ENCODE measurements at regions not wholly inside any gene's neighbourhood (a gene's known extent, or its start where the extent isn't known, plus 50 kb on each side); places are given as distances from the start of the nearest gene placed in this dataset.

- TF ChIP-seq NR2C2 (CRISPR knock-in tag; IDR thresholded peaks at IDR 0.05): no peak
- TF ChIP-seq, protein P1, sequence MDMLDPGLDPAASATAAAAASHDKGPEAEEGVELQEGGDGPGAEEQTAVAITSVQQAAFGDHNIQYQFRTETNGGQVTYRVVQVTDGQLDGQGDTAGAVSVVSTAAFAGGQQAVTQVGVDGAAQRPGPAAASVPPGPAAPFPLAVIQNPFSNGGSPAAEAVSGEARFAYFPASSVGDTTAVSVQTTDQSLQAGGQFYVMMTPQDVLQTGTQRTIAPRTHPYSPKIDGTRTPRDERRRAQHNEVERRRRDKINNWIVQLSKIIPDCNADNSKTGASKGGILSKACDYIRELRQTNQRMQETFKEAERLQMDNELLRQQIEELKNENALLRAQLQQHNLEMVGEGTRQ (CRISPR knock-in tag; IDR thresholded peaks at IDR 0.05): no peak
- TF ChIP-seq CTCF (IDR thresholded peaks at IDR 0.05): no peak
- TF ChIP-seq ZNF512 (CRISPR knock-in tag; IDR thresholded peaks at IDR 0.05; ENCODE audit: borderline replicate concordance): no peak
Observed at GRCh38 chr4:78706302-78706701, 69.8 kb upstream of the BMP2K start.

All from WTC11 (cell line).